GM18526 (cell line): ENCODE measurements at regions not wholly inside any gene's neighbourhood (a gene's known extent, or its start where the extent isn't known, plus 50 kb on each side); places are given as distances from the start of the nearest gene placed in this dataset.

Experiments
- POLR2A ChIP-seq: IDR thresholded peaks from 3 replicates; pipeline ENCODE4 v1.6.1; 2011; ENCODE audit not compliant: insufficient read length; ENCODE audit errors: extremely low read depth

DNA sequence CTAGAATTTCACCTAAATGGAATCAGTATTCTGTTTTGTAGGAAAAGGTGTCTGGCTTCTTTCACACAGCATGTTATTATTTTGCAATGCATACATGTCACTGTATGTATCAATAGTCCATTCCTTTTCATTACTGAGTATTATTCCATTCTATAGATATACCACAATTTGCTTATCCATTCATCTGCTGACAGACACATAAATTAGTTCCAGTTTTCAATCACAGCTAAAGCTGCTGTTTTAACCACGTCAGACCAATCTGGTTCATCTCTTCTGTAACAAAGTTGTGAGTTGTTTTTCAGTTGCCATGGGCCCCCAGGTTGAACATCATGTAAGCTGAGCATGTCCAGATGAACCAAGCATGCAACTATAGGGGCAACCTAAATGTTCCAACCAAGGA is 282.1 kb upstream of the MKLN1 start:
- no peak for TF ChIP-seq POLR2A

DNA sequence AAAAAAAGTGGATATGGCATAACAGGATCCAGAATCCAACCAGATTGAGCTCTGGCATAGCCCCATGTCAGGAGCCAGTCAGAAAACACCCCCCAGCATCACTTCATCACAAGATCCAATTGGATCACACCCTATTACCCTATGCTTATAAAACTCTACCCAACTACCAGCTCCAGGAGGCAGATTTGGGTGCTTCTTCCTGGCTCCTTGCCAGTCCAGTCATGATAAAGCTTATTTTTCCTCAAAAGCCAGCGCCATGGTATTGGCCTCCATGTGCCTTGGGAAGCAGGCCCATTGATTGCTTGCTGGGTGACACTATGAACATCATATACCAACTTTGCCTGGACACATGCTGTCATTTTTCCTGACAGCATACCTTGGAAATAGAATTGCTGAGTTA is 281.4 kb upstream of the MKLN1 start:
- no peak for TF ChIP-seq POLR2A

DNA sequence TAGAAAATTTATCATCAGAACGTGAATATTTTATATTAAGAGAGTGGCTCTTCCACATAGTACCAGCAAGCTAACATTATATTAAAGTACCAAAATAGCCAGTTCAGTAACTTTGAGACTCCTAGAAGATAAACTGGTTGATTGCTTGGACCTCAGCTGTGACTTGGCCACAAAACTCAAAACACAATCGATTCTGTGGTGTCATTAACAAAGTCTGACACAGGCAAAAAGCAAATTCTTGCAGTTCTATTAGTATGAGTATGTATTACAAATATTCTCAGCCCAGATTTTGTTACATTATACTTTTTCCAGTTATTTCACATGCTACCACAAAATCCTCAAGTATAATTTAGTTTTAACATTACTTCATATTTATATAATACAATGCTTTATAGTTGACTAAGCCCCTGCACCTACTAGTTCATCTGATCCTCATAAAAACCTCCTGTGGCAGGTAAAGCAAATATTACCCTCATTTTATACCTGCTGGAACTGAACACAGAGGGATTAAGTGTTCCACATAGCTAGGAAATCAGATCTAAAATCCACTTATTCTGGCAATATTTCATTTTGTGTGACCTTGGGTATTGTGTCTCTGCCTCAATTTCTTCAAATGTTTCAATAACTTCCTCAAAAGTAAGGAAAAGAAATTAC is 279.9 kb upstream of the MKLN1 start:
- TF ChIP-seq POLR2A = no peak

DNA sequence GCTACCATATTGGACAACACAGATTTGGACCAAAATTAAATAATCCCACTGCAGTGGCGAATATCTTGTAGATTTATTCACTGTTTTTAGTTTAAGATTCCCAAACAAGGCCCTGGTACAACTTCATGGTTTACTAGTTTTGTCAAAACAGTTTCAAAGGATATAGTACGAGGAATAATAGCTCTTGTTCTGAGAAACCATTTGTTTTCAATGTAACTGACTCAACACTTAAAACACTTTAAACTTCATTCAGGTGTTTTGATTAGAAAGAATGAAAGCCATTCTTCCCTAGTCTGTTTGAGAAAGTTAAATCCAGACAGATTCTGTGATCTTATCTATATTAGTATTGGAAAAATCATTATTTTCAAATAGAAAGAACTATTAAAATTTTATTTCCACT is 276.4 kb upstream of the MKLN1 start:
- no peak for TF ChIP-seq POLR2A

DNA sequence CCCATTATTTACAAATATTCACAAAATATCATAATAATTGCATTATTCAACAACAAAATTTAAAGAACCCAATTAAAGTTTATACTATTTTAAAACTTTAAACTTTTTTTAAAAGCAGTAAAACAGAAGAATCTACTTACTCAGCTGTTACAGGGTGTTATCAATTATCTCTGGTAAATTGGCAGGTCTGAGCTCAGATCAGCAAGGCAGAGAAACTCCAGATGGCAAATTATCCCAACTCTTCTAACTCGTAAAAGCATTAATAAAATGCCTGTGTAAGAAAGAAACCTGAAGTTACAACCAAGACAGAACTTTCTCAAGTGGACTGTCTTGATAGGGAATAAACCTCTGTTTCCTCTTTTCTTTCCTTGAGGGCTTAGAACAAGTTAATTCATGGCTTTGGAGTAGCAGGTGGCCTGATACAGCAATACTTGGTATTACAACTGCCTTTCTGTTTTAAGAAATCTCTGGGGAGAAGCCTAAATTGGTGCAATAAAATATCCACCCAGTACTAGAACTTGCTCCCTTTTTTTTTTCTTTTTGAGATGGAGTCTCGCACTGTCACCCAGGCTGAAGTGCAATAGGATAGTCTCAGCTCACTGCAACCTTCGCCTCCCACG is 275.3 kb upstream of the MKLN1 start:
- no peak for TF ChIP-seq POLR2A

DNA sequence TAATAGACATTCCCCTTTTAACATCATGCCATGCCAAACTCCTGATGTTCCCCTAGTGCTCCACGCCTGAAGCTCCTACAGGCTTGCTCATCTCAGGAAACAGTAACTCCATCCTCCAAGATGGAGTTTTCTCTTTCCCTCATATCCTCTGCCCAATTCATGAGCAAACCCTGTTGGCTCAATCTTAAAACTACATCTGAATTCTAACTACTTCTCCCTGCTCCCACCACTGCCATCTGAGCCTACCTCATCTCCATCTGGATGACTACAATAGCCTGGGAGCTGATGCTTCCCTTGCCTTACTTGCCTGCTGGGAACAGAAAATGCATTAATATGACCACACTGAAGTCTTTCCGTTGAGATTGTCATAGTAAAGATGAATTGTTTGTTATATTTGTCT is 271.7 kb upstream of the MKLN1 start:
- no peak for TF ChIP-seq POLR2A

DNA sequence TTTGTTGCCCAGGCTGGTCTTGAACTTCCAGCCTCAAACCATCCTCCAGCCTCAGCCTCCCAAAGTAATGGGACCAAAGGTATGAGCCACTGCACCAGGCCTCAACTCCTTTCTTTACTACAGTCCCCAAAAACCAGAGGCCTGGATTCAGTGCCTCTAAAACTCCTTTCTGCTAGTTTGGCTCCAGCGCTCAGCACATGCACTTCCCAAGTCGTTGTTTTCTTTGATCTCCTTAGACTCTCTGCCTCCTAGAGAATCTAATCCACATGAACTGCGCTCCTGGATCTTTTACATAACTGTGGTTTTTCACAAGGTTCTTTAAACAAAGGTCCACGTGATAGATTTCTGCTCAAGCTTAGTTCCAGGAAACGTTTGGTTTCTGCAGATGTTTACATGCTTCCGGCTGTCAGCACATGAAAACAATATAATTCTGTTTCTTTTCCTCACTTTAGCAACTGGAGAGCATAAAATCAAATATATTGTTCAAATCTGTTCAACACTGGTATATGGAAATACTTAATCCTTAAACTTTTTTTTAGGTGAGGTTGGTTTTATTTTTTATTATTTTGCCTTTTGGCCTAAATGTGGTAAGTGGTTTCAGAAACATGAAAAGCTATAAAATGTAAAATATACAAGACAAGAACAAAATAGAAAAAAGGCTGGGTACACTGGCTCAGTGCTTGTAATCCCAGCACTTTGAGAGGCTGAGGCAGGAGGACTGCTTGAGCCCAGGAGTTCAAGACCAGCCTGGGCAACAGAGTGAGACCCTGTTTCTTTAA is 270.5 kb upstream of the MKLN1 start:
- TF ChIP-seq POLR2A = no peak

DNA sequence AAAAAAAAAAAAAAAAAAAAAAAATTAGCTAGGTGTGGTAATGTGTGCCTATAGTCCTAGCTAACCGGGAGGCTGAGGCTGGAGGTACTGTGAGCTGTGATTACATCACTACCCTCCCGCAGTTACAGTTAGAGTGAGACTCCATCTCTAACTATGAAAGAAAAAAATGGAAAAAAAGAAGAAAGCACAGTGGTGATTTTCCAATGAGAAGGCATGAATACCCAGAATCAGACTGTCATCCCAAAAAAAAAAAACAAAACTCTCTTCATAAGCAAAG is 269.9 kb upstream of the MKLN1 start:
- TF ChIP-seq POLR2A = no peak

DNA sequence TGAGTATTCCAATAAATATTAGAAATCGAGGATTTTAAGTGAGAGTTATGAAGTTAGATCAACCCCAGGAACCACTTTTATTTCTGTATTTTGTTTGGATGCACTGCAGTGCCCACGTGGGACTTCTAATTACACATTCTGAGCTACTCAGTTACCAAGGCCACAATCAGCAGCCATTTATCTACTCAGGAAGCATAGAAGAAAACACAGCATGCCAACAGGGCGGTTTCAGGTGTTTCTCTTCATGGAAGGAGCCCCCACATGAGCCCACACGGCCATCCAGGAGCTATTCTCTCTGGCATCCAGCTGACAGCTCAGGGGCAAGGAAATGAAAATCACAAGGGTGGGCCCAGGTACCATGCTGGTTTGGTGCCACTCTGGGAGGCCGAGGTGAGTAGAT is 266.5 kb upstream of the MKLN1 start:
- no peak for TF ChIP-seq POLR2A

DNA sequence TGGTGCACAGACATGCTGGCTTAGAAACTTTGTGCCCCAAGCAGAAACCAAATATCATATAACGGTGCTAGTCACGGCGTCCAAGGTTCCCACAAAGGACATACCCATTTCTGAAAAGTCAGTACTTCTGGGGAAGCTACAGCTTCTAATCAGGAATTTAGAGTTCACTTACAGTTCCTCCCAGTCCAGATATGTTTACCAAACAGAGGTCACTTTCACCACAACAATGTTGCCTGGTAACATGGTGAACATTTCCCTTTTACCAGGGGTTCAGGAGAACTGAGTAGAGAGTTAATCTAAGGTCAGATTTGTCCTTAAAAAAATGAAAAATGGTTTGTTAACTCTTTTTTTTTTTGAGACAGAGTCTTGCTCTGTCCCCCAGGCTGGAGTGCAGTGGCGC is 265.9 kb upstream of the MKLN1 start:
- TF ChIP-seq POLR2A = no peak

DNA sequence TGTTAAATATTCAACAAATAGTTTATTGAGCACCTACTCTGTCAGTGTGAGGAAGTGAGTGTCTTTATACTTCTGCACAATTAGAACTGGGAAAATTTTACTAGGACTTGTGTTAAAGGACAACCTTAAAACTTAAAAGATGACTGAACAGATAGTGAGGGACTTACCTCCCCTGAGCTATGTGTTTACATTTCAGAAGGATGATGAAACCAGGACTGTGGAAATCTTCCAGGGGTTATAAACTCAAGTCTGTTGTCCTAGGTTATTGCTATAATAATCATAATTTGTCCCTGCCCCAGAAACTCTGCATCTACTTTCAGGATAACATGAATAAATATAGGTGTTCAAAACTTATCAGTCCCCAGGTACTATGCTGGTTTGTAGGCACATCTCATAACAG is 261.0 kb upstream of the MKLN1 start:
- no peak for TF ChIP-seq POLR2A

DNA sequence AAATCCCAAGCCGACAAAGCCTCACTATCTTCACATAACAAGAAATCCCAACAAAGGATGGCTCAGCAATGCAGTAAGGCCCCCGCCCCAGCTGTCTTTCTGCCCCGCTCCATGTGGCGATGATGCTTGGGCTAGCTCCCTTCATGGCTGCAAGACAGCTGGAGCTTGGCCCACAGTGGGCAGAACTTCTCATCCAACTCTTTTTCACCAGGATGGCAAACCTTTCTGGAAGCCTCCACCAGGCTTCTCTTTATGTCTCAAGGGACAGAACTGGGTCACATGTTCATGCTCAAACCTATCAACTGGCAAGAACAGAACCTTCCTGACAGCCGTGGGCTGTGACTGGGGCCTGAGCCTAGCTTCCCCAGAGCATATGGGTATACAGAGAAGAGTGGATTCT is 260.5 kb upstream of the MKLN1 start:
- TF ChIP-seq POLR2A = no peak

DNA sequence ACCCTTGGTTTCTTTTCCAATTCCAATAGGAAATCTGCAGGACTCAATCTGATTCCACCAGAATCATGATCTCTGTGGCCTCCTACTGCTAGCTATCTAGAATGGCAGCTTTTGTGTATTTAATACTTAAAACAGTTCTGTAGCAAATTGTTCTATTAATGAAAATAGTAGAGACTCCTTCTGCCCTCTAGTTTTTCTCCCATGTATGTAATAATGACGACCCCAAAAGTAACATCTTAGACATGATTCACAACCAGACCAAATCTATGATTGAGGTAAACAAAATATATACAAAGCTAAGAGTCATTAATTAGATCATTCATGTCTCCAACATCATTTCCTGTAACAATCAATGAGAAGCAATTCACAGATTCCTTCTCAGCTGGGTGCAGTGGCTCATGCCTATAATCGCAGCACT is 259.1 kb upstream of the MKLN1 start:
- TF ChIP-seq POLR2A = no peak

DNA sequence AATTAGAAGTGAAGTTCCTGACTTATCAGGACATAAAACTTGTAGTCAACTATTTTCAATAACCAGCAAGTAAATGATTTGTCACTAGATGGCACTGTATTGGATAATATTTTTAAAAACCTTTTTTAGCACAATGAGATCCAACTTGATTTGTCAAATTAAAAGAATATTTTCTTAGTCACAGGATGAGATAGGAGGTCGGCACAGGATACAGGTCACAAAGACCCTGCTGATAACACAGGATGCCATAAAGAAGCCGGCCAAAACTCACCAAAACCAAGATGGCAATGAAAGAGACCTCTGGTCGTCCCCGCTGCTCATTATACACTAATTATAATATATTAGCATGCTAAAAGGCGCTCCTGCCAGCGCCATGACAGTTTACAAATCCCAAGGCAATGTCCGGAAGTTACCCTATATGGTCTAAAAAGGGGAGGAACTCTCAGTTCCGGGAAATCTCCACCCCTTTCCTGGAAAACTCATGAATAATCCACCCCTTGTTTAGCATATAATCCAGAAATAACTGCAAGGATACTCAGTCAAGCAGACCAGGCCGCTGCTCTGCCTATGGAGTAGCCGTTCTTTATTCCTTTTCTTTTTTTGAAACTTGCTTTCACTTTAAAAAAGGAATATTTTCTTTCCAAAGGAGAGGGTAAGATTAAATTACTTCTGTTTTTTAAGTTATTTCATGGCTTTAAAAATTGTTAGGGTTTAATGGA is 255.7 kb upstream of the MKLN1 start:
- TF ChIP-seq POLR2A = no peak

DNA sequence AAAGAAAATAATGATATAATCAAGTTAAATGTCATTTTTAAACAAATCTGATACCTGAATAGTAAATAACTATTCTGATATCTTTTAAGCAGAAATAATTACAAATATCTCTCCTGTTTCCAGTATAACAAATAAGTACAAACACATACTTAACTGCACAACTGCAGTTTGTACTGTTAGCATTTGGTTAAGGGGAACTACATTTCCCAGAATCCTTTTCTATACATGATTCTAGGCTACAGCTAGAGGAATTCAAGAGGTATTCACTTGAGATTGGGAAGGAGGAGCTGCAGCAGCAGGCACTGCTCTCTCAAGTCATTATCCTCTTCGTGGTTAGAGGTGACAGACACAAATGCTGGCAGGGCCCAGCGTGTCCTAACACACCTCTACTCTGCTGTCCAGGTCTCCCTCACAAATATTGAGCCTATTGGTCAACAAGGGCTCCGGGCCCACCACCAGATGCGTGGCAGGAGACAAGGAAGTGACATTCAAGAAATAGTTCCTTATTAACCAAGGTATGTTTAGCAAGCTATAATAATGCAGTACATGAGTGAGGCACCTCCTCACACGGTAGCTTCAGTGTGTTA is 255.1 kb upstream of the MKLN1 start:
- no peak for TF ChIP-seq POLR2A

DNA sequence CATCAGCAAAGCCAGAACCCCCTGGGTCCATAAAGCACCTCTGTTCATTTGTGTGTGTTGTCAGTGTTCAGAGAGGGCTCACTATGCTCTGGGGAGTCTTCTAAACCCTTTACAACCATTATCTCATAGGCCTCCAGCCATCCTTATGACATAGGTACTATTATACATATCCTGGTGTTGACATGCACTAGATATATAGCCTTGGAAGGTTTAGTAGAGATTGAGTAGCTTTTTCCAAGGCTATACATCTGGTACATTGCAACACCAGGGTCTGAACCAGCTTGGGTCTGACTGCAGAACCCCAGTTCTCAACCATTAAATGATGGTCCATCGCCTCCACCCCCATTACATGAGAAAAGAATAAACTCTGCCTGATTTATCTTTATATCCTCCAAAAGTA is 253.6 kb upstream of the MKLN1 start:
- TF ChIP-seq POLR2A = no peak
